ENCODE measurements at regions not wholly inside any gene's neighbourhood (a gene's known extent, or its start where the extent isn't known, plus 50 kb on each side); places are given as distances from the start of the nearest gene placed in this dataset.

DNA sequence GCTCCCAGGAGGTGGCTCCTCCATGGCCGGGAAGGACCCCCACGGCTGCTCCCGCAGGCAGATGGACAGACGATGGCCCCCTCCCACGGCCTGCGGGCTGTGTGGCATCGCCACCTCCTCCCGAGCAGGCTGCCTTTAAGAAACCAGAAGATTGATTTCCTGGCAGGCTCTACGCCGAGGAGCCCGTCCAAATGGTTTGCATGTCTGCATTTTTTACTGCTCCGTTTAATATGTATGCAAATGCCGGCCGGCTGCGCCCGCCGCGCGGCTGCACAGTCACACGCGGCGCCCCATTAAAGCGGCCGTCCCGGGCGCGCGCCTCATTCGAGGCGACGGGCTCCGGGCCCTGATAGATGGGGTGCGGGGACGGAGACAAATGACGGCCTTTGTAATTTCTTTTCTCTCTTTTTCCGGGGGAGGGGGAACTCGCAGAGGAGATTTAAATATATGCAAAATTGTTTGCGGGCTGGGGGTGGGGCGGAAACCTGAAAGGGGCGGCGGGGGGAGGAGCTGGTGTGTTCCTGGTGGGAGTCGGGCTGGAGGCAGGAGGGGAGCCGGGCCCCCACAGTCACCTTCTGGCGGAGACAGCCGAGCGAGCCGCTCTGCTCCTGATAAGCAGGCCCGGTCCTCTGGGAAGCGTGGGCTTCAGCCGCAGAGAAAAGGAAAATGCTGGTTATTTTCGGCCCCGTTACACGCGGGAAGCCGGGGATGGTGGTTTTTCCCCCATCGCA, 158.7 kb upstream of the IER5L start:
- BruUV-seq (replicated peaks), result no TSS peak
- no peak overlapping the region for H3K27ac ChIP-seq (ENCODE audit: insufficient read depth, low read depth, low read length)
- FAIRE-seq (peak; percentile 52), DNase-seq (ENCODE audit: low read depth, low spot score) (peak; percentile 23)
- no peaks in the 10 kb centered on the region for H3K27me3 ChIP-seq (ENCODE audit: control insufficient read depth in 2 of 2, insufficient read depth in 2 of 2, low read length in 2 of 2)
- intact Hi-C loops (cut with micrococcal nuclease), result loop anchor here (1.0 to 10.0 kb wide), 3 partner anchors 76 to 147 kb away; no protein-coding TSS in a partner anchor
- peak overlapping the region in 2 of 3 experiments; percentile 9 for H3K4me3 ChIP-seq (replicated peaks in 1 of 3; ENCODE audit: insufficient read depth in 1 of 3, low read depth in 1 of 3, low read length in 3 of 3)
- H3K9ac ChIP-seq (replicated peaks; ENCODE audit: extremely low read depth, insufficient read depth, low read length), result peak overlapping the region; percentile 14
- H3K4me2 ChIP-seq (ENCODE audit: insufficient read depth, low read length), result peak overlapping the region; percentile 56
- ChIA-PET CTCF (interaction anchor here (1.0 kb wide), 1 partner anchor 16 kb away, joined by 3 read pairs; no protein-coding TSS in a partner anchor), POLR2A (no interaction called here)
- peak overlapping the region; percentile 84 for H2AFZ ChIP-seq (ENCODE audit: low read depth, low read length)
- no peaks in the 10 kb centered on the region for H3K9me1 ChIP-seq (replicated peaks; ENCODE audit: control insufficient read depth, extremely low read depth, insufficient read depth, low read length)
- dilution Hi-C loops (cut with MboI; ENCODE audit: extremely low pct_ligation_motif_present, low sequenced_read_pairs), result no loop called here
- no peaks in the 10 kb centered on the region for H4K20me1 ChIP-seq (replicated peaks; ENCODE audit: control insufficient read depth, extremely low read depth, insufficient read depth, low read length)
- H3K4me1 ChIP-seq (ENCODE audit: control insufficient read depth, extremely low read depth, insufficient read depth, low read length), result peaks cover 19% of the 10 kb centered on the region
- TF ChIP-seq POLR2A (IDR thresholded peaks at IDR 0.05; ENCODE audit: low read depth, low read length), result no peak
- TF ChIP-seq, protein P1, sequence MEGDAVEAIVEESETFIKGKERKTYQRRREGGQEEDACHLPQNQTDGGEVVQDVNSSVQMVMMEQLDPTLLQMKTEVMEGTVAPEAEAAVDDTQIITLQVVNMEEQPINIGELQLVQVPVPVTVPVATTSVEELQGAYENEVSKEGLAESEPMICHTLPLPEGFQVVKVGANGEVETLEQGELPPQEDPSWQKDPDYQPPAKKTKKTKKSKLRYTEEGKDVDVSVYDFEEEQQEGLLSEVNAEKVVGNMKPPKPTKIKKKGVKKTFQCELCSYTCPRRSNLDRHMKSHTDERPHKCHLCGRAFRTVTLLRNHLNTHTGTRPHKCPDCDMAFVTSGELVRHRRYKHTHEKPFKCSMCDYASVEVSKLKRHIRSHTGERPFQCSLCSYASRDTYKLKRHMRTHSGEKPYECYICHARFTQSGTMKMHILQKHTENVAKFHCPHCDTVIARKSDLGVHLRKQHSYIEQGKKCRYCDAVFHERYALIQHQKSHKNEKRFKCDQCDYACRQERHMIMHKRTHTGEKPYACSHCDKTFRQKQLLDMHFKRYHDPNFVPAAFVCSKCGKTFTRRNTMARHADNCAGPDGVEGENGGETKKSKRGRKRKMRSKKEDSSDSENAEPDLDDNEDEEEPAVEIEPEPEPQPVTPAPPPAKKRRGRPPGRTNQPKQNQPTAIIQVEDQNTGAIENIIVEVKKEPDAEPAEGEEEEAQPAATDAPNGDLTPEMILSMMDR (IDR thresholded peaks at IDR 0.05; ENCODE audit: extremely low read depth in 1 of 2, insufficient read depth in 1 of 2, low read depth in 1 of 2, low read length in 2 of 2), result no peak
- TF ChIP-seq MYC (IDR thresholded peaks at IDR 0.05; ENCODE audit: low read depth, low read length), result no peak
- no peak for TF ChIP-seq EZH2 (IDR thresholded peaks at IDR 0.05; ENCODE audit: borderline replicate concordance, low read depth, low read length, severe bottlenecking)
- no peaks in the 10 kb centered on the region for H3K36me3 ChIP-seq (ENCODE audit: control insufficient read depth in 2 of 2, extremely low read depth in 1 of 2, insufficient read depth in 2 of 2, low read length in 2 of 2)
- H3K9me3 ChIP-seq (replicated peaks; ENCODE audit: control insufficient read depth, insufficient read depth, low read length), result no peaks in the 10 kb centered on the region
- no peaks in the 10 kb centered on the region for H3K79me2 ChIP-seq (ENCODE audit: control insufficient read depth, insufficient read depth, low read length)

DNA sequence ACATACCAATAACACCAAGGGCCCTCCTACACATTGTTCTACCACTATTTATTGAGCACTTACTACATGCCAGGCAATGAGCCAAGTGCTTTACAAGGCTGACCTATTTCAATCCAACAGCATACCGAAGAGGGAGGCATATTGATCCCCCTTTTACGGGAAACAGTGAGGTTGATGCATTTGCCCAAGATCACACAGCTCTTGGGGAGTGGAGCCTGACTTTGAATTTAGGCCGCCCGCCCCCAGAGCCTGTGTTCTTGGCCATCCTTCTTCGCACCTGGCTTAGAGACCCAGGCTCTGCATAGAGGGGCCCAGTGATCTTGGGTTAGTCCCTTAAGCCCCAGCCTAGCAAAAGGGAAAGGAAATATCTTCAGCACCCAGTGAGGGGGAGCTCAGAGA, 158.1 kb upstream of the IER5L start:
- H3K36me3 ChIP-seq (ENCODE audit: control insufficient read depth in 2 of 2, extremely low read depth in 1 of 2, insufficient read depth in 2 of 2, low read length in 2 of 2), result no peaks in the 10 kb centered on the region
- no peaks in the 10 kb centered on the region for H4K20me1 ChIP-seq (replicated peaks; ENCODE audit: control insufficient read depth, extremely low read depth, insufficient read depth, low read length)
- H3K27me3 ChIP-seq (ENCODE audit: control insufficient read depth in 2 of 2, insufficient read depth in 2 of 2, low read length in 2 of 2), result no peaks in the 10 kb centered on the region
- H3K4me1 ChIP-seq (ENCODE audit: control insufficient read depth, extremely low read depth, insufficient read depth, low read length), result peaks cover 19% of the 10 kb centered on the region
- TF ChIP-seq POLR2A (IDR thresholded peaks at IDR 0.05; ENCODE audit: low read depth, low read length) (no peak), FOS (IDR thresholded peaks at IDR 0.05; ENCODE audit: borderline replicate concordance, insufficient read depth, low read length) (no peak), JUN (IDR thresholded peaks at IDR 0.05; ENCODE audit: borderline replicate concordance, insufficient read depth, insufficient read length, low read depth) (no peak), GATA2 (IDR thresholded peaks at IDR 0.05; ENCODE audit: insufficient read depth, insufficient read length, low read depth, low read length) (no peak), EZH2 (IDR thresholded peaks at IDR 0.05; ENCODE audit: borderline replicate concordance, low read depth, low read length, severe bottlenecking) (no peak)
- TF ChIP-seq, protein P1 (IDR thresholded peaks at IDR 0.05; ENCODE audit: extremely low read depth in 1 of 2, insufficient read depth in 1 of 2, low read depth in 1 of 2, low read length in 2 of 2), result no peak
- H2AFZ ChIP-seq (ENCODE audit: low read depth, low read length), result peak overlapping the region; percentile 84
- ChIA-PET POLR2A (interaction anchor here (0.9 kb wide), 1 partner anchor 160 kb away, joined by 4 read pairs; no protein-coding TSS in a partner anchor), CTCF (interaction anchor here (1.0 kb wide), 1 partner anchor 193 kb away, joined by 3 read pairs; no protein-coding TSS in a partner anchor)
- intact Hi-C loops (cut with micrococcal nuclease), result loop anchor here (1.0 to 10.0 kb wide), 3 partner anchors 76 to 147 kb away; no protein-coding TSS in a partner anchor
- H3K9ac ChIP-seq (replicated peaks; ENCODE audit: extremely low read depth, insufficient read depth, low read length), result no peak overlapping the region
- FAIRE-seq (no peak), DNase-seq (ENCODE audit: low read depth, low spot score) (no peak)
- peak overlapping the region; percentile 56 for H3K4me2 ChIP-seq (ENCODE audit: insufficient read depth, low read length)
- H3K27ac ChIP-seq (ENCODE audit: insufficient read depth, low read depth, low read length), result no peak overlapping the region
- no peaks in the 10 kb centered on the region for H3K79me2 ChIP-seq (ENCODE audit: control insufficient read depth, insufficient read depth, low read length)
- no peaks in the 10 kb centered on the region for H3K9me1 ChIP-seq (replicated peaks; ENCODE audit: control insufficient read depth, extremely low read depth, insufficient read depth, low read length)
- dilution Hi-C loops (cut with MboI; ENCODE audit: extremely low pct_ligation_motif_present, low sequenced_read_pairs), result no loop called here
- BruUV-seq (replicated peaks), result no TSS peak
- H3K4me3 ChIP-seq (replicated peaks in 1 of 3; ENCODE audit: insufficient read depth in 1 of 3, low read depth in 1 of 3, low read length in 3 of 3), result no peak overlapping the region
- no peaks in the 10 kb centered on the region for H3K9me3 ChIP-seq (replicated peaks; ENCODE audit: control insufficient read depth, insufficient read depth, low read length)

Data from endothelial cell of umbilical vein (primary cell).